ENCODE measurements at regions not wholly inside any gene's neighbourhood (a gene's known extent, or its start where the extent isn't known, plus 50 kb on each side); places are given as distances from the start of the nearest gene placed in this dataset.

DNA sequence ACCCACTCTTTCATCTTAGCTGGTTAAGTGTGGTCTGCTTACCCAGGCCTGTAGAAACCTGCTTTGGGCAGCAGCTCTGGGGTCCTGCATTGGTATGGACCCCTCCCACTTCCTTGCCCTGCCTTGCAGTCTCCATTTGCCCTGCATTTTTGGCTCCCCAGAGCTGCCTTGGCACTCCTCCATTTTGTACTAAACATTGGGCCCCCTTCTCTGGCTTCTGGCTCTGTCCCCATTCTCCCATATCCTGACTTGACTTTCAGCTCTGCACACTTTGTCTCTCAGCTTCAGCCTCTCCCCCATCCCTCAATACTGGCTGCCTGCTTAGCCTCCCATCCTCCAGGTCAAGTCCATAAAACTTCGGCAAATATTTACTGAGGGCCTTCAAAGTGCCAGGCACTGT is 145.5 kb upstream of the PELI1 start:
- H3K4me3 ChIP-seq (ENCODE audit: low read length in 3 of 3) = no peak overlapping the region
- no peaks in the 10 kb centered on the region for H3K9me3 ChIP-seq (ENCODE audit: control insufficient read depth in 3 of 3, low read length in 3 of 3)
- H3K4me1 ChIP-seq (ENCODE audit: control insufficient read depth in 3 of 3, insufficient read depth in 3 of 3, low read length in 3 of 3) = peaks cover 3 to 10% (median 7%) of the 10 kb centered on the region in 3 donors
- no peaks in the 10 kb centered on the region for H3K36me3 ChIP-seq (ENCODE audit: control insufficient read depth in 3 of 3, insufficient read depth in 3 of 3, low read length in 3 of 3)
- no peaks in the 10 kb centered on the region for H3K27me3 ChIP-seq (ENCODE audit: control insufficient read depth in 3 of 3, insufficient read depth in 3 of 3, low read length in 3 of 3)
- no peak overlapping the region for H3K9ac ChIP-seq (ENCODE audit: low read depth in 1 of 3, low read length in 3 of 3)
- no peak overlapping the region for H3K27ac ChIP-seq (ENCODE audit: low read depth, low read length)

DNA sequence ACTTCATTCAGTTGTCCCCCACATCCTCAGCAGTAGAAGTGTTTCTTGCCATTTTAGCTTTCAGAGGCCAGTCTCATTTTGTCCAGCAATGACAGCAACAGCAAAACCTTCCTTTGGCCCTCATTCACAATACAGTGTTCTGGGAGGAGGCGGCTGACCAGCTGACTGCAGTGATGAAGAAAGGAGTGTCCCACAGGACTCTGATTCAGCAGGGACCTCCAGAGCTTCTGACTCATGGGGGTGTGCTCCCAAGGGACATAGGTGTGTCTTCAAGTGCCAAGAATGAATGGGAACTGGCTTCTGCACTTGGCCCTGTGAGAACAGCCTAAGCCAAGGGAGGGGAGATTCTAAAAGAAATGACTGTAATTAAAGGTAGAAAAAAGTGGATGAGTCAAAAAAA is 147.0 kb upstream of the PELI1 start:
- Histone ChIP-seq H3K9ac (ENCODE audit: low read depth in 1 of 3, low read length in 3 of 3) (no peak overlapping the region), H3K4me1 (ENCODE audit: control insufficient read depth in 3 of 3, insufficient read depth in 3 of 3, low read length in 3 of 3) (peaks cover 2 to 7% (median 6%) of the 10 kb centered on the region in 3 donors), H3K9me3 (ENCODE audit: control insufficient read depth in 3 of 3, low read length in 3 of 3) (no peaks in the 10 kb centered on the region), H3K36me3 (ENCODE audit: control insufficient read depth in 3 of 3, insufficient read depth in 3 of 3, low read length in 3 of 3) (no peaks in the 10 kb centered on the region), H3K27me3 (ENCODE audit: control insufficient read depth in 3 of 3, insufficient read depth in 3 of 3, low read length in 3 of 3) (peaks cover 0 to 3% (median under 1%) of the 10 kb centered on the region in 3 donors), H3K27ac (ENCODE audit: low read depth, low read length) (no peak overlapping the region), H3K4me3 (ENCODE audit: low read length in 3 of 3) (no peak overlapping the region)

DNA sequence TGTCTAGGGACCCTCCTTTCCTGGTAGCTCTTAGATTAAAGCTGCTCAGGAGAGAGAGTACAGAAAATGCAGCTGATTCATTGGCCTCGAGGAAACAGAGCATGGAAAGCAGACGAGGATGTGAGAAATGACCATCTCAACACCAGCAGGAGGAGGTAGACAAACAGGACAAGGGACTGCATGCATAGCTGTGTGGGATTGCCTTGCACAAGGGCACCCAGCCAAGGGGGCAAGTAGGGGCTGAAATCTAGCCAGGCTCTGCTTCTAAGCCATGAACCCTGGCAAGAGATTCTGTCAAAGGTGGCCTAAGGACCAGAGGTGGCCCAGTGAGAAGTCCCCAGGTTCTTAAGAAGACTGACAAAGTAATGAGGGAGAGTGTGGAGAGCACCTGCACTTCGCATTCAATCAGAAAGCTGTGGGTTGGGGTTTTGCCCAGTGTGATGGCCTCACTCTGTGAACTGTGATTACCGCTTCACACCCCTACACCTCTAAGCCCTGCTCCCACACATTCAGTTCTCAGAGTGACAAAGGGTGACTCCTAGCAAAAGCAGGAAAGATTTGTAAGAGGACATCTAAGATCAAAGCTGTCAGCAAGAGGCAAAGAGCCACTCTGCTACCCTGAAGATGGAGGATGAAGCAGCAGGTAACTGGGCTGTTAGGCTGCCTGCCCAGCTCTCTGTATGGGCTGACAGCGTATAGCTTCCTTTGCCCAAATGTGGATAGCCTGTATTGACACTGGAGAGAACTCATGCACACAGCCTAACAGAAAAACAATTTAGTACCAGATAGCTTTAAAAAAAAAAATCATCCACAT is 151.3 kb upstream of the PELI1 start:
- no peak overlapping the region for H3K27ac ChIP-seq (ENCODE audit: low read depth, low read length)
- H3K9me3 ChIP-seq (ENCODE audit: control insufficient read depth in 3 of 3, low read length in 3 of 3) = no peaks in the 10 kb centered on the region
- peaks cover 0 to 3% (median 2%) of the 10 kb centered on the region in 3 donors for H3K27me3 ChIP-seq (ENCODE audit: control insufficient read depth in 3 of 3, insufficient read depth in 3 of 3, low read length in 3 of 3)
- H3K4me1 ChIP-seq (ENCODE audit: control insufficient read depth in 3 of 3, insufficient read depth in 3 of 3, low read length in 3 of 3) = no peaks in the 10 kb centered on the region
- no peak overlapping the region for H3K4me3 ChIP-seq (ENCODE audit: low read length in 3 of 3)
- no peak overlapping the region for H3K9ac ChIP-seq (ENCODE audit: low read depth in 1 of 3, low read length in 3 of 3)
- H3K36me3 ChIP-seq (ENCODE audit: control insufficient read depth in 3 of 3, insufficient read depth in 3 of 3, low read length in 3 of 3) = no peaks in the 10 kb centered on the region

DNA sequence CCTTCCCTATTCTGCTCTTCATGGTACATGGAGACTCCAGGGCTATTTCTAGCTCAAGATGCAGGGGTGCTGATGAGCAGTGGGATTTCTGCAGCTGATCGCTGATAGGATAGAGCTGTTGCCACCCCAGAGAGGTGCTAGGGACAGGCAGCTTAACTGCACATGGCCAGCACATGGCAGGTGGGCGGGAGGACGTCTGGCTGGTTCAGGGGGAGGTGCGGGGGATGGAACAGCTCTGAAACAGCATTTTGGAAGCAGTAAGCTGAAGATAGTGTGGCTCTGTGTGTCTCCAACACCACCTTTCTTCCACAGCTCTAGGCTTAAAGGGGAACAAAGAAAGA is 151.9 kb upstream of the PELI1 start:
- Histone ChIP-seq H3K4me1 (ENCODE audit: control insufficient read depth in 3 of 3, insufficient read depth in 3 of 3, low read length in 3 of 3) (no peaks in the 10 kb centered on the region), H3K27me3 (ENCODE audit: control insufficient read depth in 3 of 3, insufficient read depth in 3 of 3, low read length in 3 of 3) (peaks cover 0 to 3% (median 2%) of the 10 kb centered on the region in 3 donors), H3K9me3 (ENCODE audit: control insufficient read depth in 3 of 3, low read length in 3 of 3) (no peaks in the 10 kb centered on the region), H3K4me3 (ENCODE audit: low read length in 3 of 3) (no peak overlapping the region), H3K9ac (ENCODE audit: low read depth in 1 of 3, low read length in 3 of 3) (no peak overlapping the region), H3K27ac (ENCODE audit: low read depth, low read length) (no peak overlapping the region), H3K36me3 (ENCODE audit: control insufficient read depth in 3 of 3, insufficient read depth in 3 of 3, low read length in 3 of 3) (no peaks in the 10 kb centered on the region)

DNA sequence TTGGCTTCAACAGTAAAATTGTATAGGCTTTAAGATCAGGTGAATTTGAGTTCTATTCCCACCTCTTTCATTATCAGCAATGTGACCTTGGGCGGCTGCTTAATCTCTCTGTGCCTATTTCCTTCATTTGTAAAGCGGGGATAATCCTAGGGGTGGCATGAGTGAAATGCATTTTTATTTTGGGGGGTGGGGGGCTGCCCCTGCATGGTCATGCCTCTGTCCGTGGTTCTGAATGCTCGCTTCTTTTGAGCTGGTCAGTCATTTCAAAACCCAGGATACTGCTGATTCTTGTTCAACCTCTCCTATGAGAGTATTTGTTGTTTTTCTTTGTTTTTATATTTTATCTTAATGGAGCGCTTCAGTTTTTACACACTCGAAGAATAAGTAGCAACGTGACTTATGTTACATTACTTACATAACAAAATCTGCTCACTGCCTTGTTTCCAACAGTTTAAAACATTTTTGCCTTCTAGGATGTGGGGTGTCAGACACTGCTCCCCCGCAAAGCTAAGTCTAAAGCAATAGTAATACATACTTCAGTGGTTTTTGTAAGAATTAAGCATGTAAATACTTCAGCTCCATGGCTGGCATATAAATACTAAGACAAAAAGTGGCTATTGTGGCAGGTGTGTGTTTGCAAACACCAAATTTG is 152.6 kb upstream of the PELI1 start:
- no peak overlapping the region for H3K4me3 ChIP-seq (ENCODE audit: low read length in 3 of 3)
- peaks cover 0 to 3% (median 2%) of the 10 kb centered on the region in 3 donors for H3K27me3 ChIP-seq (ENCODE audit: control insufficient read depth in 3 of 3, insufficient read depth in 3 of 3, low read length in 3 of 3)
- no peak overlapping the region for H3K9ac ChIP-seq (ENCODE audit: low read depth in 1 of 3, low read length in 3 of 3)
- H3K4me1 ChIP-seq (ENCODE audit: control insufficient read depth in 3 of 3, insufficient read depth in 3 of 3, low read length in 3 of 3) = no peaks in the 10 kb centered on the region
- H3K36me3 ChIP-seq (ENCODE audit: control insufficient read depth in 3 of 3, insufficient read depth in 3 of 3, low read length in 3 of 3) = no peaks in the 10 kb centered on the region
- no peaks in the 10 kb centered on the region for H3K9me3 ChIP-seq (ENCODE audit: control insufficient read depth in 3 of 3, low read length in 3 of 3)
- no peak overlapping the region for H3K27ac ChIP-seq (ENCODE audit: low read depth, low read length)

DNA sequence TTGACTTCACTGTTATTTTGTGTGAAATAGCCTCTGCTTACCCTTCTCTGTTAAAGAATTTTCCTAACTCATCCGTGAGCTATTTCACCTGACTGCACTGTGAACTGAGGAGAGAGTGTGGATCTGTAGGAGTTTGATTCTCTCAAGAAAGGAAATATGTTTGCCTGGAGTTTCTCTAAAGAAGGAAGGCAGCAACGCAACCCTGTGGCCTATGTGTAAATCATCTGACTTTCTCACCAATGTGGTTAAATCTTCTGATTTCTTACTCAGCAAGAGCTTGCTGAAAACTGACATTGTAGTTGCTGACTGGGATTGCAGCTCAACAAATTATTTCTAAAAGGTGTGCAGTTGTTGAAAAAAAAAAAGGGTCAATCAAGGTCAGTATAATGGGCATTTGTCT is 153.9 kb upstream of the PELI1 start:
- H3K9me3 ChIP-seq (ENCODE audit: control insufficient read depth in 3 of 3, low read length in 3 of 3) = no peaks in the 10 kb centered on the region
- H3K27me3 ChIP-seq (ENCODE audit: control insufficient read depth in 3 of 3, insufficient read depth in 3 of 3, low read length in 3 of 3) = peaks cover 0 to 3% (median 2%) of the 10 kb centered on the region in 3 donors
- no peaks in the 10 kb centered on the region for H3K4me1 ChIP-seq (ENCODE audit: control insufficient read depth in 3 of 3, insufficient read depth in 3 of 3, low read length in 3 of 3)
- no peak overlapping the region for H3K4me3 ChIP-seq (ENCODE audit: low read length in 3 of 3)
- H3K9ac ChIP-seq (ENCODE audit: low read depth in 1 of 3, low read length in 3 of 3) = no peak overlapping the region
- no peaks in the 10 kb centered on the region for H3K36me3 ChIP-seq (ENCODE audit: control insufficient read depth in 3 of 3, insufficient read depth in 3 of 3, low read length in 3 of 3)
- no peak overlapping the region for H3K27ac ChIP-seq (ENCODE audit: low read depth, low read length)

DNA sequence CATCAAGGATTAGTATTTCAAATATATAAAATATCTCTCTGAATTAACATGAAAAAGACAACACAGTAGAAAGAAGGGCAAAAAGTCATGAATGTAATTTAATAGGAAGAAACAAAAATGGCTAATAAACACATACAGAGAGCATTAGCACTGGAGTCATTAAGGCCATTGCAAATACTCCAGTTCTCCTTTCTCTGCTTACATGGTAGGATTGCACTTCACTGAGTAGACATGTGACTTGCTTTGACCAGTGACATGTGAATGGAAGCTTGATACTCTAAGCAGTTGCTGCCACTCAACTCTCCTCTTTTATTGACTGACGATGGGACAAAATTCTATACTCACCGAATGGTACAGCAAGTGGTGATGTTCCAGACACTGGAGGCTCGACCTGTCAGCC is 153.9 kb upstream of the LGALSL start:
- Histone ChIP-seq H3K36me3 (ENCODE audit: control insufficient read depth in 3 of 3, insufficient read depth in 3 of 3, low read length in 3 of 3) (no peaks in the 10 kb centered on the region), H3K4me1 (ENCODE audit: control insufficient read depth in 3 of 3, insufficient read depth in 3 of 3, low read length in 3 of 3) (no peaks in the 10 kb centered on the region), H3K4me3 (ENCODE audit: low read length in 3 of 3) (no peak overlapping the region), H3K27ac (ENCODE audit: low read depth, low read length) (no peak overlapping the region), H3K27me3 (ENCODE audit: control insufficient read depth in 3 of 3, insufficient read depth in 3 of 3, low read length in 3 of 3) (peaks cover 0 to 3% (median 2%) of the 10 kb centered on the region in 3 donors), H3K9me3 (ENCODE audit: control insufficient read depth in 3 of 3, low read length in 3 of 3) (no peaks in the 10 kb centered on the region), H3K9ac (ENCODE audit: low read depth in 1 of 3, low read length in 3 of 3) (no peak overlapping the region)

DNA sequence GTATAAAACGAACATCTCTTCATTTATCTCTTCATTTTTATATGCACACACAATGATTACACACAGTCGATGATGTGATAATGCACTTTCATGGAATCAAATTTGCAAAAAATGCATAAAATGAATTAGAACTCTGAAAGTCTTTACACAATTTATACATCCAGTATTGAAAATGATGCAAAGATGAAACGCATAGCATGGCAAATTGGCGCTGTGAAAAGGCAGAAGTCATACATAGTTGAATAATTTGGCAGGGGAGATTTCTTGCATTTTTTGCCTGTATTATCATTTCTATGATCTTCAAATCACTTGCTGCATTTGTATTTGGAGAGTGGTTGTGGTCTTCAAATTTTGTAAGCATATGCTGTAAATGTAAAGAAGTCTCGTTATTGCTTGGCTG is 150.7 kb upstream of the LGALSL start:
- Histone ChIP-seq H3K27me3 (ENCODE audit: control insufficient read depth in 3 of 3, insufficient read depth in 3 of 3, low read length in 3 of 3) (no peaks in the 10 kb centered on the region), H3K36me3 (ENCODE audit: control insufficient read depth in 3 of 3, insufficient read depth in 3 of 3, low read length in 3 of 3) (no peaks in the 10 kb centered on the region), H3K27ac (ENCODE audit: low read depth, low read length) (no peak overlapping the region), H3K4me1 (ENCODE audit: control insufficient read depth in 3 of 3, insufficient read depth in 3 of 3, low read length in 3 of 3) (no peaks in the 10 kb centered on the region), H3K4me3 (ENCODE audit: low read length in 3 of 3) (no peak overlapping the region), H3K9me3 (ENCODE audit: control insufficient read depth in 3 of 3, low read length in 3 of 3) (peaks cover 0 to 3% (median 3%) of the 10 kb centered on the region in 3 donors), H3K9ac (ENCODE audit: low read depth in 1 of 3, low read length in 3 of 3) (no peak overlapping the region)

DNA sequence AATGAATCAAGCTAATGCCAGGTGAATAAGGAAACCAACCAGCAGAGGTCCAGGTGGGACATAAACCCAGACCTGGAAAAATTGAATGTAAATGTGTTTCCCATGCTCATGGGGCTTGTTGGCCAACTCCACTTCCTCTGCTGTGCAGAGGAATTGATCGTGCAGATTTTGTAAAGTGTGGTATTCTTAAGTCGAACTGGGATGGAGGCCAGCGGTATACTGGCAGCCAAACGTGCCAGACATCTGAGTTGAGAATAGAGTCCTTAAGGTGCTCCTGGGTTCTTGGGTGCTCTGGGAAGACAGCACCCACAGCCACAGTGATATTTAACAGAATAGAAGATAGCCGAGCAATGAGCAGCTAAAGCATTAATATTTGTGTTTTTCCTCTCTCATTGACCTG is 146.5 kb upstream of the LGALSL start:
- Histone ChIP-seq H3K27ac (ENCODE audit: low read depth, low read length) (no peak overlapping the region), H3K4me3 (ENCODE audit: low read length in 3 of 3) (no peak overlapping the region), H3K27me3 (ENCODE audit: control insufficient read depth in 3 of 3, insufficient read depth in 3 of 3, low read length in 3 of 3) (no peaks in the 10 kb centered on the region), H3K9ac (ENCODE audit: low read depth in 1 of 3, low read length in 3 of 3) (no peak overlapping the region), H3K9me3 (ENCODE audit: control insufficient read depth in 3 of 3, low read length in 3 of 3) (peaks cover 0 to 3% (median 3%) of the 10 kb centered on the region in 3 donors), H3K4me1 (ENCODE audit: control insufficient read depth in 3 of 3, insufficient read depth in 3 of 3, low read length in 3 of 3) (peaks cover 5 to 7% (median 5%) of the 10 kb centered on the region in 3 donors), H3K36me3 (ENCODE audit: control insufficient read depth in 3 of 3, insufficient read depth in 3 of 3, low read length in 3 of 3) (no peaks in the 10 kb centered on the region)

DNA sequence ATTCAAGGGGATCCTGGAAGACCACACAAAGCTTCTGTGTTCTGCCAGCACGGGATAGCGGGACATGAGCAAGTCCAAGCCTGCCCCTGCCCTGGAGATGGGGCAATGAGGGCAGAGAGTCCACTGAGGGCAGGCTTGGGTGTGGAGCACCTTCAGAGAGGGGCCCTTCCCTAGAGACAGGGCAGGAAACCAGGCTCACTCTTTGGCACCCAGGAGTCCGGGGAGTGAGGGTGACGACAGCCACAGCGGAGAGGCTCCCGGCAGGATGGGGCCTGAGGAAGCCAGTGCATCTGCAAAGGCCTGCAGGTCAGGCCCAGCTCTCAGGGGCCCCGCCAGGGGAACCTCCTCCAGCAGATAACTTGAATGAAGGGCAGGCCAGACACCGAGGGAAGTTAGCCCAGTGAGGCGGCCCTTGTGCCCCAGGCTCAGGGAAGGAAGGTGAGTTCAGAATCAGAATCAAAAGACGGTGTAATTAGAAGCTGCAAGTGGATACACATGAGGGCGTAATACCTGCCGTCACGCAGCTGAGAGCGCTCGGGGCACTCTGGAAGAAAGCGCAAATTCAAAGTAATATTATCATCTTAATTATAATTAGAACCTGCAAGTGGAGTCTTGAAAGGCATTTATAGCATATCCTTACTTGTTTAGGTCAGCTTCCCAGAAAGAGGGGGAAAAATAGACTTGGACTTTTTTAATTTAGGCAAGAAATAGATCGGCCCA is 142.6 kb upstream of the LGALSL start:
- Histone ChIP-seq H3K27me3 (ENCODE audit: control insufficient read depth in 3 of 3, insufficient read depth in 3 of 3, low read length in 3 of 3) (no peaks in the 10 kb centered on the region), H3K4me1 (ENCODE audit: control insufficient read depth in 3 of 3, insufficient read depth in 3 of 3, low read length in 3 of 3) (peaks cover 10 to 13% (median 11%) of the 10 kb centered on the region in 3 donors), H3K9ac (ENCODE audit: low read depth in 1 of 3, low read length in 3 of 3) (no peak overlapping the region), H3K36me3 (ENCODE audit: control insufficient read depth in 3 of 3, insufficient read depth in 3 of 3, low read length in 3 of 3) (no peaks in the 10 kb centered on the region), H3K4me3 (ENCODE audit: low read length in 3 of 3) (no peak overlapping the region), H3K9me3 (ENCODE audit: control insufficient read depth in 3 of 3, low read length in 3 of 3) (no peaks in the 10 kb centered on the region), H3K27ac (ENCODE audit: low read depth, low read length) (no peak overlapping the region)
